ENCODE measurements at regions not wholly inside any gene's neighbourhood (a gene's known extent, or its start where the extent isn't known, plus 50 kb on each side); places are given as distances from the start of the nearest gene placed in this dataset.
"Not testable (repeated sequence)": the region's sequence is repeated elsewhere in the genome, so short reads cannot be mapped to it uniquely, and the experiment has no call there.

DNA sequence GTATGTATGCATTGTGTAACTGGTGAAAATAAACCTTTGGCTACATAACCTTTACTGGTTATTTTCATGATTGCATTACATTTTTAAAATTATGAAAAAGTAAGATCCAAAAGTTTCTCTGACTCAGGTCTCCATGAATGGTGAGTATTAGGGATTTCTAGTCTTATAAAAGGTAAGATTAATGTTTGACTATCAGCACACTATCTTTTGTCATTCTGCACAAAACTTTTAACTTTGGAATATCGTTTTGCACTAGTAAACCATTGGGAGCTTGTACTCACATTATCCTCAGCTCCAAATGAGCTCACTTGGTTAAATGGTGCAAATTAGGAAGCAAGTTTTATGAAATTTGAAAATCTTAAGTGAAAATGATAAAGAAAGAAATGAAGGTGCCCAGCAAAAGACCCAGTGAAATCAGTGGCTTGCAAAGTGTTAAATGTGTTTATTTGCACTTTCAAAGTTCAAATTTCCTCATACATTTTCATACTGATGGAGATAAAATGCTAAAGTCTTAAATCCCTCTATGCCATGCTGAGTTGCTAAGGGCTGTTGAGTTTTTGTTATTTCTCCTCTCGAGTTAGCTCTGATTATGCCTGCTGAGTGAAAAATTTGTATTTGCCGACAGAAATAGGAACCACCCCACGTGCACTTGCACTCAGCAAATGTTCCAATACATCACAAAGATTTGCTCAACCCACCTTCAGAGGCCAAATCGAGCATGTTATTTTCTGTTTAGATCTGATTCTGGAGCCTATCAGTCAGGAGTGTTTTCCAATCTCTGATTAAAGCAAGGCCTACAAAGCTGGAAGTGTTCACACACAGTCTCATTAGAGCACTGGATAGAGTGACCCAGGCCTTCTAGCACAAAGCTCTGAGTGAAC is 885.7 kb downstream of the NR2F1-AS1 start:
- no peaks in the 10 kb centered on the region for H3K36me3 ChIP-seq (ENCODE audit: insufficient read depth, low read length)
- H3K79me2 ChIP-seq (ENCODE audit: insufficient read depth, low read length): no peaks in the 10 kb centered on the region
- no peak overlapping the region for H3K9ac ChIP-seq (ENCODE audit: low read depth, low read length, poor library complexity, severe bottlenecking)
- no peaks in the 10 kb centered on the region for H4K20me1 ChIP-seq (ENCODE audit: insufficient read depth, low read length, poor library complexity, severe bottlenecking)
- H3K4me1 ChIP-seq (ENCODE audit: insufficient read depth, low read length, poor library complexity, severe bottlenecking): no peaks in the 10 kb centered on the region
- H3K27me3 ChIP-seq (ENCODE audit: insufficient read depth, low read length, poor library complexity, severe bottlenecking): no peaks in the 10 kb centered on the region
- no peaks in the 10 kb centered on the region for H3F3A ChIP-seq (ENCODE audit: low read depth)
- H3K4me3 ChIP-seq (ENCODE audit: low read length, poor library complexity, severe bottlenecking): no peak overlapping the region
- H3K9me2 ChIP-seq (replicated peaks; ENCODE audit: low read depth, low read length): no peaks in the 10 kb centered on the region
- no peaks in the 10 kb centered on the region for H3K9me3 ChIP-seq (ENCODE audit: insufficient read depth, low read depth, low read length)
- H3K4me2 ChIP-seq (ENCODE audit: low read depth, low read length, poor library complexity, severe bottlenecking): no peak overlapping the region
- TF ChIP-seq, protein P1, sequence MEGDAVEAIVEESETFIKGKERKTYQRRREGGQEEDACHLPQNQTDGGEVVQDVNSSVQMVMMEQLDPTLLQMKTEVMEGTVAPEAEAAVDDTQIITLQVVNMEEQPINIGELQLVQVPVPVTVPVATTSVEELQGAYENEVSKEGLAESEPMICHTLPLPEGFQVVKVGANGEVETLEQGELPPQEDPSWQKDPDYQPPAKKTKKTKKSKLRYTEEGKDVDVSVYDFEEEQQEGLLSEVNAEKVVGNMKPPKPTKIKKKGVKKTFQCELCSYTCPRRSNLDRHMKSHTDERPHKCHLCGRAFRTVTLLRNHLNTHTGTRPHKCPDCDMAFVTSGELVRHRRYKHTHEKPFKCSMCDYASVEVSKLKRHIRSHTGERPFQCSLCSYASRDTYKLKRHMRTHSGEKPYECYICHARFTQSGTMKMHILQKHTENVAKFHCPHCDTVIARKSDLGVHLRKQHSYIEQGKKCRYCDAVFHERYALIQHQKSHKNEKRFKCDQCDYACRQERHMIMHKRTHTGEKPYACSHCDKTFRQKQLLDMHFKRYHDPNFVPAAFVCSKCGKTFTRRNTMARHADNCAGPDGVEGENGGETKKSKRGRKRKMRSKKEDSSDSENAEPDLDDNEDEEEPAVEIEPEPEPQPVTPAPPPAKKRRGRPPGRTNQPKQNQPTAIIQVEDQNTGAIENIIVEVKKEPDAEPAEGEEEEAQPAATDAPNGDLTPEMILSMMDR (conservative IDR thresholded peaks at IDR 0.05; ENCODE audit: low read length): no peak
- no peak for TF ChIP-seq EZH2phosphoT487 (IDR thresholded peaks at IDR 0.05; ENCODE audit: borderline replicate concordance)
- H2AFZ ChIP-seq (ENCODE audit: low read length): no peak overlapping the region

DNA sequence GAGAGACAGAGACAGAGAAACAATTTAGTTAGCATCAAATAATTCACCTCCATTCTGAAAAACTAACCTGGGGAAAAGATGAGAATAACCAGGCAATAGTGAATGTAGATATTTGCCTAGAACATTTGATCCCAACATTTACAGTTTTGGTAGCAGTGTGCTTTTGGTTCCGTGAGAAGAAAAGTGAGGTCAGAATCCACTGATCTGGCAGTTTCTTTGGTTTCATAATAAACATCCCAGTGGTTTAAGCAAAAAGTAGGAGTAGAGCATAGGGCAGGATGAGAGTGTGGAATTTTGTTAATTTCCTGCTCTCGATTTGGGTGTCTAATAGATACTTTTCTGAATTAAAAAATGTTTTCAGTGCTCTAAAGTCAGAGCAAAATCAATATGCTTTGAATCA is 887.0 kb downstream of the NR2F1-AS1 start:
- H3K9ac ChIP-seq (ENCODE audit: low read depth, low read length, poor library complexity, severe bottlenecking): no peak overlapping the region
- H3K27me3 ChIP-seq (ENCODE audit: insufficient read depth, low read length, poor library complexity, severe bottlenecking): no peaks in the 10 kb centered on the region
- H3K9me3 ChIP-seq (ENCODE audit: insufficient read depth, low read depth, low read length): no peaks in the 10 kb centered on the region
- H3K4me2 ChIP-seq (ENCODE audit: low read depth, low read length, poor library complexity, severe bottlenecking): no peak overlapping the region
- no peaks in the 10 kb centered on the region for H3K79me2 ChIP-seq (ENCODE audit: insufficient read depth, low read length)
- no peaks in the 10 kb centered on the region for H3K9me2 ChIP-seq (replicated peaks; ENCODE audit: low read depth, low read length)
- H3K36me3 ChIP-seq (ENCODE audit: insufficient read depth, low read length): no peaks in the 10 kb centered on the region
- no peak overlapping the region for H2AFZ ChIP-seq (ENCODE audit: low read length)
- no peaks in the 10 kb centered on the region for H3K4me1 ChIP-seq (ENCODE audit: insufficient read depth, low read length, poor library complexity, severe bottlenecking)
- no peak overlapping the region for H3K4me3 ChIP-seq (ENCODE audit: low read length, poor library complexity, severe bottlenecking)
- H4K20me1 ChIP-seq (ENCODE audit: insufficient read depth, low read length, poor library complexity, severe bottlenecking): no peaks in the 10 kb centered on the region
- TF ChIP-seq, protein P1 (conservative IDR thresholded peaks at IDR 0.05; ENCODE audit: low read length): no peak
- no peak for TF ChIP-seq EZH2phosphoT487 (IDR thresholded peaks at IDR 0.05; ENCODE audit: borderline replicate concordance)
- H3F3A ChIP-seq (ENCODE audit: low read depth): no peaks in the 10 kb centered on the region

DNA sequence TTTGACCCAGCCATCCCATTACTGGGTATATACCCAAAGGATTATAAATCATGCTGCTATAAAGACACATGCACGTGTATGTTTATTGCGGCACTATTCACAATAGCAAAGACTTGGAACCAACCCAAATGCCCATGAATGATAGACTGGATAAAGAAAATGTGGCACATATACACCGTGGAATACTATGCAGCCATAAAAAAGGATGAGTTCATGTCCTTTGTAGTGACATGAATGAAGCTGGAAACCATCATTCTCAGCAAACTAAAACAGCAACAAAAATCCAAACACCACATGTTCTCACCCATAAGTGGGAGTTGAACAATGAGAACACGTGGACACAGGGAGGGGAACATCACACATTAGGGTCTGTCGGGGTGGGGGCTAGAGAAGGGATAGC is 889.1 kb downstream of the NR2F1-AS1 start:
- H3K4me1 ChIP-seq (ENCODE audit: insufficient read depth, low read length, poor library complexity, severe bottlenecking); H3K36me3 ChIP-seq (ENCODE audit: insufficient read depth, low read length); H3K9me2 ChIP-seq (replicated peaks; ENCODE audit: low read depth, low read length); H3F3A ChIP-seq (ENCODE audit: low read depth); H3K4me2 ChIP-seq (ENCODE audit: low read depth, low read length, poor library complexity, severe bottlenecking); H3K79me2 ChIP-seq (ENCODE audit: insufficient read depth, low read length); H3K4me3 ChIP-seq (ENCODE audit: low read length, poor library complexity, severe bottlenecking); H3K27me3 ChIP-seq (ENCODE audit: insufficient read depth, low read length, poor library complexity, severe bottlenecking); H3K9me3 ChIP-seq (ENCODE audit: insufficient read depth, low read depth, low read length); H3K9ac ChIP-seq (ENCODE audit: low read depth, low read length, poor library complexity, severe bottlenecking); H2AFZ ChIP-seq (ENCODE audit: low read length); H4K20me1 ChIP-seq (ENCODE audit: insufficient read depth, low read length, poor library complexity, severe bottlenecking): not testable (repeated sequence)

All from Loucy (cell line).